GM13976 (cell line): ENCODE measurements at regions not wholly inside any gene's neighbourhood (a gene's known extent, or its start where the extent isn't known, plus 50 kb on each side); places are given as distances from the start of the nearest gene placed in this dataset.

Experiments
- DNase-seq: peaks from one replicate; pipeline ENCODE4 v3.0.0; 2012; ENCODE audit warnings: low spot score
- in situ Hi-C: fragments of 300-500 bp; cut with MboI; formaldehyde crosslinking; loops from one replicate; pipeline ENCODE4 v1.12.0; 2022; ENCODE audit warnings: low sequenced_read_pairs, mixed read lengths, inconsistent platforms; ENCODE audit not compliant: unreplicated experiment
- TF ChIP-seq, protein P1 (sequence below): IDR thresholded peaks from 2 replicates; pipeline ENCODE4 v1.5.1; 2012; ENCODE audit warnings: borderline replicate concordance, mild to moderate bottlenecking; ENCODE audit not compliant: insufficient read depth; ENCODE audit errors: extremely low read depth, missing control alignments, control extremely low read depth

DNA sequence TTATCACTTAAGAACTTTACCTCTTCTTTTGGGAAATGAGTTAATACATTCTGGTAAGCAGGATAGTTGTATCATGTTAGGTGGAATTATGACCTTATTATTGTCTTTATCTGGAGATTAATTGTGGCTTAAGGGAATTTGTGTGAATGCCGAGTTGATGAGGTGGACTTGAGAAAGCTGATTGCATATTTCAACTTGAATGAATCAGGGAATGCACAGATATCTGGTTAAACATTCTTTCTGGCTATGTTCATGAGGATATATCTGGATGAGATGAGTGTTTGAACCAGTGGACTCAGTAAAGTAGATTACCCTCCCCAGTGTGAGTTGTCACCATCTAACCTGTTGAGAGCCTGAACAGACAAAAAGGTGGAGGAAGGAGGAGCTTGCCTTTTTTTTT lies 326.1 kb upstream of the GOT2 start:
- TF ChIP-seq, protein P1, sequence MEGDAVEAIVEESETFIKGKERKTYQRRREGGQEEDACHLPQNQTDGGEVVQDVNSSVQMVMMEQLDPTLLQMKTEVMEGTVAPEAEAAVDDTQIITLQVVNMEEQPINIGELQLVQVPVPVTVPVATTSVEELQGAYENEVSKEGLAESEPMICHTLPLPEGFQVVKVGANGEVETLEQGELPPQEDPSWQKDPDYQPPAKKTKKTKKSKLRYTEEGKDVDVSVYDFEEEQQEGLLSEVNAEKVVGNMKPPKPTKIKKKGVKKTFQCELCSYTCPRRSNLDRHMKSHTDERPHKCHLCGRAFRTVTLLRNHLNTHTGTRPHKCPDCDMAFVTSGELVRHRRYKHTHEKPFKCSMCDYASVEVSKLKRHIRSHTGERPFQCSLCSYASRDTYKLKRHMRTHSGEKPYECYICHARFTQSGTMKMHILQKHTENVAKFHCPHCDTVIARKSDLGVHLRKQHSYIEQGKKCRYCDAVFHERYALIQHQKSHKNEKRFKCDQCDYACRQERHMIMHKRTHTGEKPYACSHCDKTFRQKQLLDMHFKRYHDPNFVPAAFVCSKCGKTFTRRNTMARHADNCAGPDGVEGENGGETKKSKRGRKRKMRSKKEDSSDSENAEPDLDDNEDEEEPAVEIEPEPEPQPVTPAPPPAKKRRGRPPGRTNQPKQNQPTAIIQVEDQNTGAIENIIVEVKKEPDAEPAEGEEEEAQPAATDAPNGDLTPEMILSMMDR, result no peak
- no peak for DNase-seq
- in situ Hi-C loops, result no loop called here

GRCh38 chr16:59058250-59058649 lies 324.1 kb upstream of the GOT2 start:
- in situ Hi-C loops, result no loop called here
- DNase-seq, result no peak
- TF ChIP-seq, protein P1, result no peak

- in situ Hi-C loops, result no loop called here
Measured at GRCh38 chr16:59053911-59054310, 319.8 kb upstream of the GOT2 start.

DNA sequence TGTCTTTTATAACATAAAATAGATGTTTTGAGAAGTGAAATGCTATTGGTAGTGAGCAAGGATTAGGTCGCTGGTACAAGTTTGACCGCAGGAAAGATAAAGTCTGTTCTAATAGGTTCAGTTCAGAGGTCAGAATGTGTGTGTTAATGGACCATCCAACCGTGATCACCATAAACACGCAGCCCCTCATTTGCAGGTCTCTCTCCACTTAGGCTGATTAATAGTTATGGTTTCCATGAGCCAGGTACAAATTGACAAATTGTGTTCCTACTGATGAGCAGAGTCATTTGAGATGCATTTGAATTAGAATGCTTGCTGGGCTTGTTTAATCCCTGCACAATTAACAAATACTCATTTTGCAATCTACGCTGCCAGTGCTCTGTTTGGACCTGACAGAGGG lies 318.1 kb upstream of the GOT2 start:
- in situ Hi-C loops, result no loop called here
- no peak for DNase-seq
- TF ChIP-seq, protein P1, result no peak

More at GRCh38 chr16:59053911-59054310, 319.8 kb upstream of the GOT2 start:
- DNase-seq, result no peak
- TF ChIP-seq, protein P1, result no peak

GRCh38 chr16:59048876-59049275 lies 314.8 kb upstream of the GOT2 start:
- in situ Hi-C loops, result no loop called here
- DNase-seq, result no peak
- TF ChIP-seq, protein P1, result no peak

DNA sequence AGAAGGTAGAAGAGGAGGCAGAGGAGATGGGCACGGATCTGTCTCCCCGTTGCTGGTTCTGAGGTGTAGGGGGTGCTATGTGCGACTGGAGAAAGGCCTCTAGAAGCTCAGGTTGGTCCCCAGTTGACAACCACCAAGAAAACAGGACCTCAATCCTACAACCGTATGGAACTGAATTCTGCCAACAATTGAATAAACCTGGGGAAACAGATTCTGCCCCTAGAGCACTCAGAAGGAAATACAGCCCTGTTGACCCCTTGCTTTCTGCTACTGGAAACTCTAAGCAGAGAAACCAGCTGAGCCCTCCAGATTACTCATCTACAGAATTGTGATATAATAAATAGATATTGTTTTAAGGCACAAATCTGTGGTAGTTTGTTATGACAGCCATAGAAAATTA lies 313.0 kb upstream of the GOT2 start:
- no peak for DNase-seq
- in situ Hi-C loops, result no loop called here
- TF ChIP-seq, protein P1, result no peak

GRCh38 chr16:59046335-59046734 lies 312.2 kb upstream of the GOT2 start:
- DNase-seq, result no peak
- in situ Hi-C loops, result no loop called here
- TF ChIP-seq, protein P1, result no peak
